Natural killer cell (primary cell): ENCODE measurements at regions not wholly inside any gene's neighbourhood (a gene's known extent, or its start where the extent isn't known, plus 50 kb on each side); places are given as distances from the start of the nearest gene placed in this dataset.

Experiments used
- ATAC-seq, 3 donors: fragments of 150-1000 bp in 2 of 3; fragments of 200-7000 bp in 1 of 3; cut with Tn5 transposase; 1 replicate in 1 of 3; 2 replicates in 2 of 3; pipeline ENCODE4 v1.10.0; 2021; ENCODE audit warnings: mild to moderate bottlenecking in 2 of 3, moderate library complexity in 2 of 3
- DNase-seq, 2 donors: peaks; one replicate each; pipeline versions ENCODE4 v3.0.0 to v3.0.0-alpha.2; 2013 to 2021; ENCODE audit warnings: mixed read lengths in 1 of 2
- H3K27ac ChIP-seq: one replicate; pipeline ENCODE4 v1.5.1; 2013; ENCODE audit warnings: mild to moderate bottlenecking, low read length
- H3K27me3 ChIP-seq: one replicate; pipeline ENCODE4 v1.6.1; 2013; ENCODE audit warnings: low read length; ENCODE audit not compliant: control insufficient read depth, insufficient read depth
- H3K36me3 ChIP-seq: one replicate; pipeline ENCODE4 v1.6.1; 2013; ENCODE audit warnings: low read length; ENCODE audit not compliant: control insufficient read depth, insufficient read depth
- H3K4me1 ChIP-seq: one replicate; pipeline ENCODE4 v1.6.1; 2013; ENCODE audit warnings: low read length; ENCODE audit not compliant: control insufficient read depth, insufficient read depth
- H3K4me3 ChIP-seq: one replicate; pipeline ENCODE4 v1.5.1; 2013; ENCODE audit warnings: low read length
- H3K9me3 ChIP-seq: one replicate; pipeline ENCODE4 v1.6.1; 2013; ENCODE audit warnings: low read length; ENCODE audit not compliant: control insufficient read depth, insufficient read depth
- H3K27ac Mint-ChIP-seq, 2 donors: one replicate each; pipeline ENCODE4 v1.8.0; 2022; ENCODE audit warnings: mild to moderate bottlenecking in 2 of 2, mixed read lengths in 2 of 2, moderate library complexity in 1 of 2
- H3K27me3 Mint-ChIP-seq, 2 donors: one replicate each; pipeline ENCODE4 v1.8.0; 2022; ENCODE audit warnings: low read depth in 2 of 2, mixed read lengths in 2 of 2
- H3K36me3 Mint-ChIP-seq: one replicate; pipeline ENCODE4 v1.8.0; 2022; ENCODE audit warnings: mixed read lengths
- H3K4me1 Mint-ChIP-seq, 2 donors: one replicate each; pipeline ENCODE4 v1.8.0; 2022; ENCODE audit warnings: mixed read lengths in 2 of 2
- H3K4me3 Mint-ChIP-seq: one replicate; pipeline ENCODE4 v1.8.0; 2022; ENCODE audit warnings: mild to moderate bottlenecking, moderate library complexity, mixed read lengths
- H3K9me3 Mint-ChIP-seq, 2 donors: one replicate each; pipeline ENCODE4 v1.8.0; 2022; ENCODE audit warnings: mixed read lengths in 2 of 2
- CTCF ChIP-seq: fragments of 200-600 bp; IDR thresholded peaks from one replicate; pipeline ENCODE4 v1.8.0; 2022; ENCODE audit warnings: antibody characterized with exemption
- WGBS: methylation state at CpG from one replicate; pipeline ENCODE4 v1.1.7; 2013; ENCODE audit warnings: missing lambda C conversion rate; ENCODE audit not compliant: insufficient coverage; 5-methylcytosine and 5-hydroxymethylcytosine counted together
- intact Hi-C: fragments of 100-400 bp; cut with micrococcal nuclease; formaldehyde crosslinking; loops from one replicate; pipeline ENCODE4 v1.14.2; 2022

- peaks cover 0 to 3% of the 10 kb centered on the region in 2 donors for H3K9me3 Mint-ChIP-seq
- no peaks in the 10 kb centered on the region for H3K36me3 Mint-ChIP-seq
- Histone ChIP-seq H3K4me1 (no peaks in the 10 kb centered on the region), H3K27ac (no peak overlapping the region), H3K4me3 (no peak overlapping the region), H3K27me3 (no peaks in the 10 kb centered on the region), H3K9me3 (no peaks in the 10 kb centered on the region), H3K36me3 (no peaks in the 10 kb centered on the region)
- no peak for TF ChIP-seq CTCF
- H3K27me3 Mint-ChIP-seq: no peaks in the 10 kb centered on the region
- no peaks in the 10 kb centered on the region for H3K4me1 Mint-ChIP-seq
- H3K27ac Mint-ChIP-seq: no peak overlapping the region
- H3K4me3 Mint-ChIP-seq: no peak overlapping the region
- 94% methylated on average over 9 of the region's 9 CpGs for WGBS
- intact Hi-C loops: no loop called here
- DNase-seq: no peak
- no peak for ATAC-seq
These were observed 228.8 kb downstream of the TTLL2 start for GRCh38 chr6:167553736-167554119.

GRCh38 chr6:167554854-167555253 is 230.0 kb downstream of the TTLL2 start:
- Histone ChIP-seq H3K4me3 (no peak overlapping the region), H3K36me3 (no peaks in the 10 kb centered on the region), H3K9me3 (no peaks in the 10 kb centered on the region), H3K27me3 (no peaks in the 10 kb centered on the region), H3K4me1 (no peaks in the 10 kb centered on the region), H3K27ac (no peak overlapping the region)
- no peaks in the 10 kb centered on the region for H3K36me3 Mint-ChIP-seq
- WGBS: 98% methylated on average over 11 of the region's 11 CpGs
- intact Hi-C loops: no loop called here
- no peak for ATAC-seq
- no peak for TF ChIP-seq CTCF
- no peaks in the 10 kb centered on the region for H3K27me3 Mint-ChIP-seq
- H3K4me1 Mint-ChIP-seq: no peaks in the 10 kb centered on the region
- H3K4me3 Mint-ChIP-seq: no peak overlapping the region
- H3K9me3 Mint-ChIP-seq: peaks cover 0 to 3% of the 10 kb centered on the region in 2 donors
- no peak for DNase-seq
- H3K27ac Mint-ChIP-seq: no peak overlapping the region

- H3K4me3 ChIP-seq: no peak overlapping the region
- DNase-seq (no peak), ATAC-seq (no peak)
- Mint-ChIP-seq H3K4me3 (no peak overlapping the region), H3K36me3 (no peaks in the 10 kb centered on the region), H3K27ac (no peak overlapping the region), H3K27me3 (no peaks in the 10 kb centered on the region), H3K4me1 (no peaks in the 10 kb centered on the region), H3K9me3 (peaks cover 0 to 3% of the 10 kb centered on the region in 2 donors)
- H3K36me3 ChIP-seq: no peaks in the 10 kb centered on the region
- no peaks in the 10 kb centered on the region for H3K27me3 ChIP-seq
- H3K4me1 ChIP-seq: no peaks in the 10 kb centered on the region
- H3K27ac ChIP-seq: no peak overlapping the region
- intact Hi-C loops: no loop called here
- H3K9me3 ChIP-seq: no peaks in the 10 kb centered on the region
- TF ChIP-seq CTCF: no peak
These were observed 230.9 kb downstream of the TTLL2 start for GRCh38 chr6:167555836-167556235.

DNA sequence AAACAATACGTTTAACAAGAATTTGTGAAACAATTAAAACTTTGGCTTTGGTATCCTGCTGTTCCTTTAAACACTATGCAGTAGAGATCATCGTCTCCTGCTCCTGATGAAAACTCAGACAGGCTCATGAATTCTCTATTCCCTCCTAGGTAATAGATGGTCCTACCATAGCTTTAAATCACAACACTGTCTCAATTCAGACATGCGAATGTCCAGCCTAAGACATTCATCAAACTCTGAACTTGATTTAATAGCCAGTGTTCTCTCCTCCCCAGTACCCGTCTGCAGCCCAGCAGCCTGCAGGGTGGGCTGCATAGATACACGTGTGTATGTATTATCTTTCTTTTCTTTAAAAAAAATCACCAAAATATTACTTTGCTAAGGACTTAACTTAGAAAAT is 232.8 kb downstream of the TTLL2 start:
- H3K4me1 Mint-ChIP-seq: no peaks in the 10 kb centered on the region

More for the DNA sequence above, 232.8 kb downstream of the TTLL2 start:
- no peak for ATAC-seq
- H3K27me3 Mint-ChIP-seq: no peaks in the 10 kb centered on the region
- H3K4me3 Mint-ChIP-seq: no peak overlapping the region
- no peak for DNase-seq
- no peak for TF ChIP-seq CTCF
- no peaks in the 10 kb centered on the region for H3K36me3 ChIP-seq
- H3K4me1 ChIP-seq: no peaks in the 10 kb centered on the region
- H3K9me3 Mint-ChIP-seq: peaks cover 0 to 2% of the 10 kb centered on the region in 2 donors
- H3K27ac Mint-ChIP-seq: no peak overlapping the region
- no peak overlapping the region for H3K27ac ChIP-seq
- no peaks in the 10 kb centered on the region for H3K27me3 ChIP-seq
- intact Hi-C loops: no loop called here
- no peaks in the 10 kb centered on the region for H3K36me3 Mint-ChIP-seq
- H3K9me3 ChIP-seq: no peaks in the 10 kb centered on the region
- WGBS: 94% methylated on average over 5 of the region's 5 CpGs
- no peak overlapping the region for H3K4me3 ChIP-seq
